ENCODE measurements at regions not wholly inside any gene's neighbourhood (a gene's known extent, or its start where the extent isn't known, plus 50 kb on each side); places are given as distances from the start of the nearest gene placed in this dataset.
"Not testable (repeated sequence)": the region's sequence is repeated elsewhere in the genome, so short reads cannot be mapped to it uniquely, and the experiment has no call there.

DNA sequence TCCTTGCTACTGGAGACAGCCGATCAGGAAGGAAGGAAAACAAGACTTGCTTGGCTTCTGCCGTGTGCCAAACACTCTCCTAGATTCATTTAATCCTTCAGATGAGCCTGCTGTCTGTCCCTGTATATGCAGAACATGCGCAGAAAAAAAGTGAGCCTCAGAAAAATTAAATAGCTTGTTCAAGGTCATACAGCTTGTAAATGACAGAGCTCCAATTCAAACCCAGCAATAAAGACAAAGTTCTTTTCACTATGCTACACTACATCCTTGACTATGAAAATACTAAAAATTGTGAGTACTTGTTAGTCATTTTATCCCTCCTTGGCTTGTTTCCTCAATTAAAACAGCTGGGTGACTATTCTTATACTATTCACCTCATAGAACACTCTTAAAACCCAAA lies 121.4 kb downstream of the KCNRG start:
- no peak overlapping the region for H3K18ac ChIP-seq (ENCODE audit: low read depth, low read length)
- no peak overlapping the region for H2AK9ac ChIP-seq (replicated peaks; ENCODE audit: low read depth, low read length, poor library complexity)
- no peak overlapping the region for H4K91ac ChIP-seq (ENCODE audit: insufficient read depth, low read depth, low read length)
- H4K8ac ChIP-seq (ENCODE audit: low read depth in 2 of 2, low read length in 2 of 2): no peak overlapping the region
- BruUV-seq (replicated peaks): no TSS peak
- H3K27ac ChIP-seq (ENCODE audit: insufficient read depth, low read length): no peak overlapping the region
- no peaks in the 10 kb centered on the region for H3K79me1 ChIP-seq (ENCODE audit: low read depth in 1 of 2, low read length in 2 of 2)
- TF ChIP-seq CHD1 (IDR thresholded peaks at IDR 0.05; ENCODE audit: low read depth, low read length) (no peak), SMC3 (IDR thresholded peaks at IDR 0.05; ENCODE audit: low read depth, low read length) (no peak), RCOR1 (IDR thresholded peaks at IDR 0.05; ENCODE audit: insufficient replicate concordance, low read length) (no peak), MXI1 (IDR thresholded peaks at IDR 0.05; ENCODE audit: borderline replicate concordance, low read depth, low read length) (no peak), RFX5 (IDR thresholded peaks at IDR 0.05; ENCODE audit: low read depth, low read length) (no peak), POLR2A (IDR thresholded peaks at IDR 0.05; ENCODE audit: low read depth, low read length) (no peak), CEBPB (IDR thresholded peaks at IDR 0.05; ENCODE audit: low read depth, low read length) (no peak)
- TF ChIP-seq, protein P1, sequence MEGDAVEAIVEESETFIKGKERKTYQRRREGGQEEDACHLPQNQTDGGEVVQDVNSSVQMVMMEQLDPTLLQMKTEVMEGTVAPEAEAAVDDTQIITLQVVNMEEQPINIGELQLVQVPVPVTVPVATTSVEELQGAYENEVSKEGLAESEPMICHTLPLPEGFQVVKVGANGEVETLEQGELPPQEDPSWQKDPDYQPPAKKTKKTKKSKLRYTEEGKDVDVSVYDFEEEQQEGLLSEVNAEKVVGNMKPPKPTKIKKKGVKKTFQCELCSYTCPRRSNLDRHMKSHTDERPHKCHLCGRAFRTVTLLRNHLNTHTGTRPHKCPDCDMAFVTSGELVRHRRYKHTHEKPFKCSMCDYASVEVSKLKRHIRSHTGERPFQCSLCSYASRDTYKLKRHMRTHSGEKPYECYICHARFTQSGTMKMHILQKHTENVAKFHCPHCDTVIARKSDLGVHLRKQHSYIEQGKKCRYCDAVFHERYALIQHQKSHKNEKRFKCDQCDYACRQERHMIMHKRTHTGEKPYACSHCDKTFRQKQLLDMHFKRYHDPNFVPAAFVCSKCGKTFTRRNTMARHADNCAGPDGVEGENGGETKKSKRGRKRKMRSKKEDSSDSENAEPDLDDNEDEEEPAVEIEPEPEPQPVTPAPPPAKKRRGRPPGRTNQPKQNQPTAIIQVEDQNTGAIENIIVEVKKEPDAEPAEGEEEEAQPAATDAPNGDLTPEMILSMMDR (conservative IDR thresholded peaks at IDR 0.05; ENCODE audit: low read depth, low read length): no peak
- ATAC-seq (ENCODE audit: low read depth): no peak
- H3K9ac ChIP-seq (ENCODE audit: low read depth, low read length): no peak overlapping the region
- H2BK120ac ChIP-seq (ENCODE audit: low read depth, low read length): no peak overlapping the region
- no peak overlapping the region for H3K4me3 ChIP-seq (ENCODE audit: insufficient read depth, low read depth, low read length)
- intact Hi-C loops (cut with micrococcal nuclease): no loop called here
- H3K14ac ChIP-seq (replicated peaks; ENCODE audit: low read depth, low read length): no peak overlapping the region
- in situ Hi-C loops (cut with MboI; ENCODE audit: low sequenced_read_pairs): no loop called here
- ChIA-PET CTCF (interaction anchor here (1.7 kb wide), 1 partner anchor 13 kb away, joined by 4 read pairs; no protein-coding TSS in a partner anchor), POLR2A (ENCODE audit: unreplicated experiment) (no interaction called here)
- H3K23ac ChIP-seq (ENCODE audit: low read depth, low read length): no peak overlapping the region
- H3K36me3 ChIP-seq (ENCODE audit: control insufficient read depth, insufficient read depth, low read length): no peaks in the 10 kb centered on the region
- H3K4me1 ChIP-seq (ENCODE audit: control insufficient read depth, insufficient read depth, low read length): no peaks in the 10 kb centered on the region
- no peak overlapping the region for H2BK5ac ChIP-seq (ENCODE audit: low read depth, low read length, poor library complexity, severe bottlenecking)
- no peak overlapping the region for H2AFZ ChIP-seq (replicated peaks; ENCODE audit: low read length, poor library complexity)
- no peak overlapping the region for H3K4me2 ChIP-seq (ENCODE audit: low read depth, low read length)
- no peaks in the 10 kb centered on the region for H4K20me1 ChIP-seq (ENCODE audit: insufficient read depth, low read length)
- no peak overlapping the region for H2BK15ac ChIP-seq (ENCODE audit: low read depth, low read length)
- no CpG with 5 or more reads among the region's 3 CpGs for WGBS, 2 experiments (ENCODE audit: extremely low coverage in 2 of 2, insufficient read length in 1 of 2)
- H4K5ac ChIP-seq (ENCODE audit: low read depth, low read length): no peak overlapping the region
- peaks cover 6% of the 10 kb centered on the region for H3K9me3 ChIP-seq (ENCODE audit: control insufficient read depth, insufficient read depth, low read length)
- no peak overlapping the region for H3K56ac ChIP-seq (ENCODE audit: extremely low read depth, insufficient read depth, low read length)
- dilution Hi-C loops (cut with HindIII; ENCODE audit: low sequenced_read_pairs, unreplicated experiment): no loop called here
- DNase-seq: no peak
- H2BK20ac ChIP-seq (ENCODE audit: low read depth, low read length): no peak overlapping the region
- H3K9me1 ChIP-seq (ENCODE audit: insufficient read depth, low read length): no peaks in the 10 kb centered on the region
- no peak overlapping the region for H2AK5ac ChIP-seq (ENCODE audit: low read depth, low read length)
- peaks cover 14% of the 10 kb centered on the region for H3K27me3 ChIP-seq (ENCODE audit: control insufficient read depth, insufficient read depth, low read length)
- H3K4ac ChIP-seq (ENCODE audit: low read depth, low read length): no peak overlapping the region

DNA sequence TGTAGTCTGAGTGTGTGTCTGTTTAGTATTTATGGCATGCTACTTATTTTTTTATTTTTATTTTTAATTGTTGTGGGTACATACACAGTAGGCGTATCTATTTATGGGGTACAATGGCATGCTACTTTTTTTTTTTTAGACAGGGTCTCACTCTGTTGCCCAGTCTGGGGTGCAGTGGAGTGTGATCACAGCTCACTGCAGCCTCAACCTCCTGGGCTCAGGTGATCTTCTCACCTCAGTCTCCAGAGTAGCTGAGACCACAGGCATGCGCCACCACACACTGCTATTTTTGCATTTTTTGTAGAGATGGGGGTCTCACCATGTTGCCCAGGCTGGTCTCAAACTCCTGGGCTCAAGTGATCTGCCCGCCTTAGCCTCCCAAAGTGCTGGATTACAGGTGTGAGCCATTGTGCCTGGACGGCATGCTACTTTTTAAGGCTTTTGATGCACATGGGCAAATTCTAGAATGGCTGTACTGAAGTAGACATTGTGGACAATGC lies 124.2 kb downstream of the KCNRG start:
- CTCF ChIA-PET; in situ Hi-C loops (cut with MboI; ENCODE audit: low sequenced_read_pairs); H3K27me3 ChIP-seq (ENCODE audit: control insufficient read depth, insufficient read depth, low read length); H3K9me3 ChIP-seq (ENCODE audit: control insufficient read depth, insufficient read depth, low read length); H2BK5ac ChIP-seq (ENCODE audit: low read depth, low read length, poor library complexity, severe bottlenecking); H3K79me1 ChIP-seq (ENCODE audit: low read depth in 1 of 2, low read length in 2 of 2); H3K36me3 ChIP-seq (ENCODE audit: control insufficient read depth, insufficient read depth, low read length); H3K23ac ChIP-seq (ENCODE audit: low read depth, low read length); H2AK5ac ChIP-seq (ENCODE audit: low read depth, low read length); H3K27ac ChIP-seq (ENCODE audit: insufficient read depth, low read length); H4K8ac ChIP-seq (ENCODE audit: low read depth in 2 of 2, low read length in 2 of 2); H4K5ac ChIP-seq (ENCODE audit: low read depth, low read length); H2AFZ ChIP-seq (replicated peaks; ENCODE audit: low read length, poor library complexity); H4K20me1 ChIP-seq (ENCODE audit: insufficient read depth, low read length); H3K4ac ChIP-seq (ENCODE audit: low read depth, low read length); H2BK20ac ChIP-seq (ENCODE audit: low read depth, low read length); H3K4me1 ChIP-seq (ENCODE audit: control insufficient read depth, insufficient read depth, low read length); H4K91ac ChIP-seq (ENCODE audit: insufficient read depth, low read depth, low read length); POLR2A ChIA-PET (ENCODE audit: unreplicated experiment); H3K14ac ChIP-seq (replicated peaks; ENCODE audit: low read depth, low read length); H2BK120ac ChIP-seq (ENCODE audit: low read depth, low read length); H3K4me3 ChIP-seq (ENCODE audit: insufficient read depth, low read depth, low read length); H3K18ac ChIP-seq (ENCODE audit: low read depth, low read length); H2BK15ac ChIP-seq (ENCODE audit: low read depth, low read length); ATAC-seq (ENCODE audit: low read depth); H3K9me1 ChIP-seq (ENCODE audit: insufficient read depth, low read length); dilution Hi-C loops (cut with HindIII; ENCODE audit: low sequenced_read_pairs, unreplicated experiment); intact Hi-C loops (cut with micrococcal nuclease); BruUV-seq (replicated peaks); DNase-seq; H2AK9ac ChIP-seq (replicated peaks; ENCODE audit: low read depth, low read length, poor library complexity); H3K4me2 ChIP-seq (ENCODE audit: low read depth, low read length); H3K9ac ChIP-seq (ENCODE audit: low read depth, low read length); H3K56ac ChIP-seq (ENCODE audit: extremely low read depth, insufficient read depth, low read length): not testable (repeated sequence)
- WGBS, 2 experiments (ENCODE audit: extremely low coverage in 2 of 2, insufficient read length in 1 of 2): 83% methylated on average over 2 of the region's 4 CpGs; no CpG with 5 or more reads in 1 of the 2 experiments
